ENCODE measurements at regions not wholly inside any gene's neighbourhood (a gene's known extent, or its start where the extent isn't known, plus 50 kb on each side); places are given as distances from the start of the nearest gene placed in this dataset.

GRCh38 chr10:123409884-123410283, 255.7 kb downstream of the BUB3 start:
- intact Hi-C loops (cut with micrococcal nuclease), result no loop called here
- no peak for DNase-seq (ENCODE audit: low spot score)
- peaks cover 3% of the 10 kb centered on the region for H3K9me3 Mint-ChIP-seq

GRCh38 chr10:123413353-123413752, 252.8 kb upstream of the GPR26 start:
- H3K27me3 Mint-ChIP-seq (ENCODE audit: low read depth), result peaks cover 3% of the 10 kb centered on the region
- H3K27ac Mint-ChIP-seq, result no peak overlapping the region
- H3K4me1 Mint-ChIP-seq (ENCODE audit: low read depth), result no peaks in the 10 kb centered on the region
- intact Hi-C loops (cut with micrococcal nuclease), result no loop called here
- DNase-seq (ENCODE audit: low spot score), result no peak
- H3K9me3 Mint-ChIP-seq, result no peaks in the 10 kb centered on the region
- H3K36me3 Mint-ChIP-seq (ENCODE audit: low read depth), result no peaks in the 10 kb centered on the region
- H3K4me3 Mint-ChIP-seq (ENCODE audit: low read depth), result no peak overlapping the region

More at GRCh38 chr10:123409884-123410283, 255.7 kb downstream of the BUB3 start:
- Mint-ChIP-seq H3K4me3 (ENCODE audit: low read depth) (no peak overlapping the region), H3K27ac (no peak overlapping the region), H3K4me1 (ENCODE audit: low read depth) (no peaks in the 10 kb centered on the region), H3K27me3 (ENCODE audit: low read depth) (no peaks in the 10 kb centered on the region), H3K36me3 (ENCODE audit: low read depth) (no peaks in the 10 kb centered on the region)

- H3K27ac Mint-ChIP-seq, result no peak overlapping the region
- intact Hi-C loops (cut with micrococcal nuclease), result no loop called here
- no peak for DNase-seq (ENCODE audit: low spot score)
- H3K36me3 Mint-ChIP-seq (ENCODE audit: low read depth), result no peaks in the 10 kb centered on the region
- no peak overlapping the region for H3K4me3 Mint-ChIP-seq (ENCODE audit: low read depth)
- no peaks in the 10 kb centered on the region for H3K4me1 Mint-ChIP-seq (ENCODE audit: low read depth)
- peaks cover 3% of the 10 kb centered on the region for H3K27me3 Mint-ChIP-seq (ENCODE audit: low read depth)
- no peaks in the 10 kb centered on the region for H3K9me3 Mint-ChIP-seq
These were observed 250.6 kb upstream of the GPR26 start for GRCh38 chr10:123415523-123415922.

GRCh38 chr10:123417414-123417813, 248.7 kb upstream of the GPR26 start:
- no peaks in the 10 kb centered on the region for H3K4me1 Mint-ChIP-seq (ENCODE audit: low read depth)
- H3K36me3 Mint-ChIP-seq (ENCODE audit: low read depth), result no peaks in the 10 kb centered on the region
- peaks cover 3% of the 10 kb centered on the region for H3K27me3 Mint-ChIP-seq (ENCODE audit: low read depth)
- H3K9me3 Mint-ChIP-seq, result no peaks in the 10 kb centered on the region
- DNase-seq (ENCODE audit: low spot score), result no peak
- intact Hi-C loops (cut with micrococcal nuclease), result no loop called here
- no peak overlapping the region for H3K27ac Mint-ChIP-seq
- H3K4me3 Mint-ChIP-seq (ENCODE audit: low read depth), result no peak overlapping the region

- Mint-ChIP-seq H3K4me3 (ENCODE audit: low read depth) (no peak overlapping the region), H3K27me3 (ENCODE audit: low read depth) (no peaks in the 10 kb centered on the region), H3K27ac (no peak overlapping the region), H3K4me1 (ENCODE audit: low read depth) (no peaks in the 10 kb centered on the region), H3K9me3 (no peaks in the 10 kb centered on the region), H3K36me3 (ENCODE audit: low read depth) (no peaks in the 10 kb centered on the region)
- intact Hi-C loops (cut with micrococcal nuclease), result no loop called here
- DNase-seq (ENCODE audit: low spot score), result no peak
These were observed 244.7 kb upstream of the GPR26 start for GRCh38 chr10:123421461-123421860.

GRCh38 chr10:123422261-123422660, 243.9 kb upstream of the GPR26 start:
- intact Hi-C loops (cut with micrococcal nuclease), result no loop called here
- no peak for DNase-seq (ENCODE audit: low spot score)
- no peak overlapping the region for H3K4me3 Mint-ChIP-seq (ENCODE audit: low read depth)
- H3K4me1 Mint-ChIP-seq (ENCODE audit: low read depth), result no peaks in the 10 kb centered on the region
- H3K27ac Mint-ChIP-seq, result no peak overlapping the region
- H3K9me3 Mint-ChIP-seq, result no peaks in the 10 kb centered on the region
- no peaks in the 10 kb centered on the region for H3K36me3 Mint-ChIP-seq (ENCODE audit: low read depth)
- H3K27me3 Mint-ChIP-seq (ENCODE audit: low read depth), result no peaks in the 10 kb centered on the region

GRCh38 chr10:123424537-123424936, 241.6 kb upstream of the GPR26 start:
- Mint-ChIP-seq H3K36me3 (ENCODE audit: low read depth) (no peaks in the 10 kb centered on the region), H3K27me3 (ENCODE audit: low read depth) (peaks cover 6% of the 10 kb centered on the region), H3K9me3 (no peaks in the 10 kb centered on the region), H3K4me1 (ENCODE audit: low read depth) (no peaks in the 10 kb centered on the region), H3K4me3 (ENCODE audit: low read depth) (no peak overlapping the region), H3K27ac (no peak overlapping the region)
- intact Hi-C loops (cut with micrococcal nuclease), result no loop called here
- DNase-seq (ENCODE audit: low spot score), result no peak

- no peaks in the 10 kb centered on the region for H3K36me3 Mint-ChIP-seq (ENCODE audit: low read depth)
- H3K9me3 Mint-ChIP-seq, result no peaks in the 10 kb centered on the region
These were observed 240.5 kb upstream of the GPR26 start for GRCh38 chr10:123425680-123426079.

GRCh38 chr10:123427165-123427786, 238.9 kb upstream of the GPR26 start:
- Mint-ChIP-seq H3K4me3 (ENCODE audit: low read depth) (no peak overlapping the region), H3K27me3 (ENCODE audit: low read depth) (peaks cover 6% of the 10 kb centered on the region)
- no peak for DNase-seq (ENCODE audit: low spot score)

More at GRCh38 chr10:123425680-123426079, 240.5 kb upstream of the GPR26 start:
- Mint-ChIP-seq H3K27me3 (ENCODE audit: low read depth) (peaks cover 6% of the 10 kb centered on the region), H3K27ac (no peak overlapping the region), H3K4me1 (ENCODE audit: low read depth) (no peaks in the 10 kb centered on the region), H3K4me3 (ENCODE audit: low read depth) (no peak overlapping the region)
- no peak for DNase-seq (ENCODE audit: low spot score)
- intact Hi-C loops (cut with micrococcal nuclease), result no loop called here

GRCh38 chr10:123428391-123428790, 237.8 kb upstream of the GPR26 start:
- Mint-ChIP-seq H3K27me3 (ENCODE audit: low read depth) (peaks cover 6% of the 10 kb centered on the region), H3K4me1 (ENCODE audit: low read depth) (no peaks in the 10 kb centered on the region), H3K36me3 (ENCODE audit: low read depth) (no peaks in the 10 kb centered on the region), H3K27ac (no peak overlapping the region), H3K9me3 (no peaks in the 10 kb centered on the region), H3K4me3 (ENCODE audit: low read depth) (no peak overlapping the region)
- DNase-seq (ENCODE audit: low spot score), result no peak
- intact Hi-C loops (cut with micrococcal nuclease), result no loop called here

More at GRCh38 chr10:123427165-123427786, 238.9 kb upstream of the GPR26 start:
- no peak overlapping the region for H3K27ac Mint-ChIP-seq
- no peaks in the 10 kb centered on the region for H3K4me1 Mint-ChIP-seq (ENCODE audit: low read depth)
- no peaks in the 10 kb centered on the region for H3K36me3 Mint-ChIP-seq (ENCODE audit: low read depth)
- no peaks in the 10 kb centered on the region for H3K9me3 Mint-ChIP-seq
- intact Hi-C loops (cut with micrococcal nuclease), result no loop called here

- Mint-ChIP-seq H3K27me3 (ENCODE audit: low read depth) (peaks cover 6% of the 10 kb centered on the region), H3K4me3 (ENCODE audit: low read depth) (no peak overlapping the region), H3K27ac (no peak overlapping the region), H3K9me3 (no peaks in the 10 kb centered on the region), H3K4me1 (ENCODE audit: low read depth) (no peaks in the 10 kb centered on the region), H3K36me3 (ENCODE audit: low read depth) (no peaks in the 10 kb centered on the region)
- intact Hi-C loops (cut with micrococcal nuclease), result no loop called here
- no peak for DNase-seq (ENCODE audit: low spot score)
These were observed 236.4 kb upstream of the GPR26 start for GRCh38 chr10:123429706-123430221.

- H3K4me1 Mint-ChIP-seq (ENCODE audit: low read depth), result no peaks in the 10 kb centered on the region
These were observed 232.6 kb upstream of the GPR26 start for GRCh38 chr10:123433539-123433938.

GRCh38 chr10:123434435-123435039, 231.6 kb upstream of the GPR26 start:
- H3K4me1 Mint-ChIP-seq (ENCODE audit: low read depth), result no peaks in the 10 kb centered on the region
- no peak overlapping the region for H3K4me3 Mint-ChIP-seq (ENCODE audit: low read depth)
- no peak for DNase-seq (ENCODE audit: low spot score)
- H3K27me3 Mint-ChIP-seq (ENCODE audit: low read depth), result no peaks in the 10 kb centered on the region
- intact Hi-C loops (cut with micrococcal nuclease), result no loop called here
- no peaks in the 10 kb centered on the region for H3K9me3 Mint-ChIP-seq
- no peaks in the 10 kb centered on the region for H3K36me3 Mint-ChIP-seq (ENCODE audit: low read depth)
- H3K27ac Mint-ChIP-seq, result no peak overlapping the region

More at GRCh38 chr10:123433539-123433938, 232.6 kb upstream of the GPR26 start:
- Mint-ChIP-seq H3K36me3 (ENCODE audit: low read depth) (no peaks in the 10 kb centered on the region), H3K27ac (no peak overlapping the region), H3K27me3 (ENCODE audit: low read depth) (peaks cover 2% of the 10 kb centered on the region), H3K4me3 (ENCODE audit: low read depth) (no peak overlapping the region), H3K9me3 (no peaks in the 10 kb centered on the region)
- no peak for DNase-seq (ENCODE audit: low spot score)
- intact Hi-C loops (cut with micrococcal nuclease), result no loop called here

All from activated T-helper 2 cell treated with anti-CD3 and anti-CD28 coated beads, Interferon-gamma antibody, Interleukin-2, Interleukin-4, amounts not matched to agents 10 μg/mL and 5 μg/mL and 100 μg/mL, durations not matched to agents 14 hours and 24 hours and 36 hours (primary cell).